ENCODE measurements at regions not wholly inside any gene's neighbourhood (a gene's known extent, or its start where the extent isn't known, plus 50 kb on each side); places are given as distances from the start of the nearest gene placed in this dataset.

GRCh38 chr21:15533618-15534017 is 196.2 kb upstream of the USP25 start:
- TF ChIP-seq CTCF (conservative IDR thresholded peaks at IDR 0.05 in 1 of 2, IDR thresholded peaks at IDR 0.05 in 1 of 2; ENCODE audit: extremely low read depth in 1 of 2, insufficient read depth in 1 of 2, low read depth in 1 of 2, low read length in 2 of 2) (no peak), EZH2 (IDR thresholded peaks at IDR 0.05; ENCODE audit: borderline replicate concordance, low read length) (no peak)
